Nephron (organoid): ENCODE measurements at regions not wholly inside any gene's neighbourhood (a gene's known extent, or its start where the extent isn't known, plus 50 kb on each side); places are given as distances from the start of the nearest gene placed in this dataset.
A peak's percentile ranks its signal among the peaks of the same experiment; 100 is the strongest.

Source experiments
- H3K27ac Mint-ChIP-seq, 3 experiments: 2 replicates each; pipeline ENCODE4 v1.8.0; 2020; ENCODE audit warnings: mixed read lengths in 3 of 3, mild to moderate bottlenecking in 2 of 3, moderate library complexity in 1 of 3
- H3K27me3 Mint-ChIP-seq: 2 replicates; pipeline ENCODE4 v1.8.0; 2021; ENCODE audit warnings: low read depth, mild to moderate bottlenecking, moderate library complexity, mixed read lengths
- H3K36me3 Mint-ChIP-seq: 2 replicates; pipeline ENCODE4 v1.8.0; 2020; ENCODE audit warnings: low read depth, mixed read lengths
- H3K4me1 Mint-ChIP-seq: 2 replicates; pipeline ENCODE4 v1.8.0; 2020; ENCODE audit warnings: mixed read lengths
- H3K4me3 Mint-ChIP-seq, 3 experiments: 2 replicates each; pipeline ENCODE4 v1.8.0; 2020; ENCODE audit warnings: mild to moderate bottlenecking in 3 of 3, mixed read lengths in 3 of 3, moderate library complexity in 2 of 3
- H3K9me3 Mint-ChIP-seq: 2 replicates; pipeline ENCODE4 v1.8.0; 2020; ENCODE audit warnings: mixed read lengths
- CTCF ChIP-seq, 3 experiments: fragments of 200-600 bp; sonication (generic); IDR thresholded peaks; one replicate each; pipeline ENCODE4 v1.5.0; 2021; ENCODE audit warnings: antibody characterized with exemption in 3 of 3; ENCODE audit not compliant: unreplicated experiment in 3 of 3

GRCh38 chr2:16578081-16578480 lies 87.6 kb downstream of the CYRIA start:
- peaks cover under 1% of the 10 kb centered on the region for H3K4me1 Mint-ChIP-seq
- peaks cover 17% of the 10 kb centered on the region for H3K36me3 Mint-ChIP-seq
- TF ChIP-seq CTCF (IDR thresholded peaks at IDR 0.05; ENCODE audit: unreplicated experiment in 3 of 3) = no peak
- H3K27me3 Mint-ChIP-seq = no peaks in the 10 kb centered on the region
- peaks cover 17% of the 10 kb centered on the region for H3K9me3 Mint-ChIP-seq
- H3K27ac Mint-ChIP-seq = no peak overlapping the region
- H3K4me3 Mint-ChIP-seq = no peak overlapping the region

GRCh38 chr2:16570516-16570915 lies 95.1 kb downstream of the CYRIA start:
- no peak for TF ChIP-seq CTCF (IDR thresholded peaks at IDR 0.05; ENCODE audit: unreplicated experiment in 3 of 3)
- H3K36me3 Mint-ChIP-seq = peaks cover 14% of the 10 kb centered on the region
- no peaks in the 10 kb centered on the region for H3K27me3 Mint-ChIP-seq

GRCh38 chr2:16568998-16569784 lies 96.4 kb downstream of the CYRIA start:
- Mint-ChIP-seq H3K4me3 (no peak overlapping the region), H3K27me3 (no peaks in the 10 kb centered on the region), H3K27ac (peak overlapping the region in 1 of 3 experiments; percentile 12), H3K36me3 (peaks cover 11% of the 10 kb centered on the region), H3K4me1 (peaks cover 49% of the 10 kb centered on the region), H3K9me3 (peaks cover 9% of the 10 kb centered on the region)
- TF ChIP-seq CTCF (IDR thresholded peaks at IDR 0.05; ENCODE audit: unreplicated experiment in 3 of 3) = no peak

More at GRCh38 chr2:16570516-16570915, 95.1 kb downstream of the CYRIA start:
- H3K27ac Mint-ChIP-seq = no peak overlapping the region
- peaks cover 49% of the 10 kb centered on the region for H3K4me1 Mint-ChIP-seq
- peaks cover 13% of the 10 kb centered on the region for H3K9me3 Mint-ChIP-seq
- no peak overlapping the region for H3K4me3 Mint-ChIP-seq

GRCh38 chr2:16566701-16567100 lies 98.9 kb downstream of the CYRIA start:
- Mint-ChIP-seq H3K4me1 (peaks cover 38% of the 10 kb centered on the region), H3K36me3 (no peaks in the 10 kb centered on the region), H3K4me3 (no peak overlapping the region), H3K27ac (no peak overlapping the region), H3K9me3 (no peaks in the 10 kb centered on the region), H3K27me3 (peaks cover 4% of the 10 kb centered on the region)
- TF ChIP-seq CTCF (IDR thresholded peaks at IDR 0.05; ENCODE audit: unreplicated experiment in 3 of 3) = no peak

- no peak for TF ChIP-seq CTCF (IDR thresholded peaks at IDR 0.05; ENCODE audit: unreplicated experiment in 3 of 3)
- Mint-ChIP-seq H3K4me1 (peaks cover 26% of the 10 kb centered on the region), H3K36me3 (no peaks in the 10 kb centered on the region), H3K27ac (no peak overlapping the region), H3K9me3 (no peaks in the 10 kb centered on the region), H3K4me3 (no peak overlapping the region), H3K27me3 (peaks cover 4% of the 10 kb centered on the region)
Measured at GRCh38 chr2:16565481-16565880, 100.2 kb downstream of the CYRIA start.

- H3K4me1 Mint-ChIP-seq = peaks cover 6% of the 10 kb centered on the region
- peaks cover 14% of the 10 kb centered on the region for H3K27me3 Mint-ChIP-seq
- H3K36me3 Mint-ChIP-seq = no peaks in the 10 kb centered on the region
- H3K27ac Mint-ChIP-seq = no peak overlapping the region
- TF ChIP-seq CTCF (IDR thresholded peaks at IDR 0.05; ENCODE audit: unreplicated experiment in 3 of 3) = no peak
- no peaks in the 10 kb centered on the region for H3K9me3 Mint-ChIP-seq
- H3K4me3 Mint-ChIP-seq = no peak overlapping the region
Measured at GRCh38 chr2:16561676-16562075, 104.0 kb downstream of the CYRIA start.
